HepG2 (cell line): ENCODE measurements at regions not wholly inside any gene's neighbourhood (a gene's known extent, or its start where the extent isn't known, plus 50 kb on each side); places are given as distances from the start of the nearest gene placed in this dataset.

Experiments used
- ATF4 ChIP-seq, 2 experiments: fragments of 450-650 bp in 1 of 2; sonication (generic) in 1 of 2; formaldehyde crosslinking; IDR thresholded peaks; 2 replicates each; pipeline versions ENCODE4 v1.5.0 to v1.8.0; 2020 to 2022; ENCODE audit warnings: mild to moderate bottlenecking in 1 of 2, missing genetic modification reagents in 1 of 2
- CHCHD3 ChIP-seq: sonication (generic); formaldehyde crosslinking; IDR thresholded peaks from 2 replicates; pipeline ENCODE4 v1.8.0; 2022; ENCODE audit warnings: mild to moderate bottlenecking, missing genetic modification reagents, moderate library complexity
- CTCF ChIP-seq: sonication (generic); formaldehyde crosslinking; IDR thresholded peaks from 2 replicates; pipeline ENCODE4 v1.5.0; 2020; ENCODE audit warnings: mild to moderate bottlenecking, missing genetic modification reagents, moderate library complexity
- EZH2 ChIP-seq: conservative IDR thresholded peaks from 2 replicates; pipeline ENCODE4 v1.6.1; 2012; ENCODE audit warnings: mild to moderate bottlenecking, low read depth, low read length, moderate library complexity
- JUND ChIP-seq: sonication (generic); formaldehyde crosslinking; IDR thresholded peaks from 2 replicates; pipeline ENCODE4 v1.8.0; 2022; ENCODE audit warnings: mild to moderate bottlenecking, missing genetic modification reagents
- MTA3 ChIP-seq: sonication (generic); formaldehyde crosslinking; IDR thresholded peaks from 2 replicates; pipeline ENCODE4 v1.4.0; 2020; ENCODE audit warnings: missing genetic modification reagents
- NFE2 ChIP-seq: sonication (generic); formaldehyde crosslinking; IDR thresholded peaks from 2 replicates; pipeline ENCODE4 v1.4.0; 2020; ENCODE audit warnings: missing genetic modification reagents
- RBM39 ChIP-seq: fragments of 200-400 bp; formaldehyde crosslinking; IDR thresholded peaks from one replicate; pipeline ENCODE4 v1.6.1; 2018; ENCODE audit warnings: antibody characterized with exemption, mild to moderate bottlenecking, low read depth, low read length; ENCODE audit not compliant: poor library complexity, severe bottlenecking
- TBP ChIP-seq: sonication (generic); formaldehyde crosslinking; IDR thresholded peaks from 2 replicates; pipeline ENCODE4 v1.5.0; 2020; ENCODE audit warnings: missing genetic modification reagents
- ZBTB49 ChIP-seq: sonication (generic); formaldehyde crosslinking; IDR thresholded peaks from 2 replicates; pipeline ENCODE4 v1.4.0; 2020; ENCODE audit warnings: missing genetic modification reagents, borderline replicate concordance
- ZBTB7A ChIP-seq: sonication (generic); formaldehyde crosslinking; IDR thresholded peaks from 2 replicates; pipeline ENCODE4 v1.8.0; 2022; ENCODE audit warnings: mild to moderate bottlenecking, missing genetic modification reagents
- ZNF3 ChIP-seq: IDR thresholded peaks from 2 replicates; pipeline ENCODE4 v1.7.0; 2017; ENCODE audit warnings: inconsistent platforms
- ZNF501 ChIP-seq: sonication (generic); formaldehyde crosslinking; IDR thresholded peaks from 2 replicates; pipeline ENCODE4 v1.5.1; 2020; ENCODE audit warnings: mild to moderate bottlenecking, moderate library complexity, missing genetic modification reagents
- TF ChIP-seq, protein P1 (sequence below): sonication (generic); formaldehyde crosslinking; IDR thresholded peaks from 2 replicates; pipeline ENCODE4 v1.4.0; 2020; ENCODE audit warnings: missing genetic modification reagents, borderline replicate concordance

- TF ChIP-seq CTCF (CRISPR knock-in tag) (no peak), NFE2 (CRISPR knock-in tag) (no peak), ZBTB7A (no peak), CHCHD3 (no peak), TBP (CRISPR knock-in tag) (no peak), ZBTB49 (CRISPR knock-in tag) (no peak), JUND (CRISPR knock-in tag) (no peak), MTA3 (CRISPR knock-in tag) (no peak), EZH2 (no peak), ZNF3 (CRISPR knock-in tag) (no peak), ATF4 (CRISPR knock-in tag; IDR thresholded peaks at IDR 0.05) (no peak), RBM39 (no peak), ZNF501 (no peak)
- TF ChIP-seq, protein P1, sequence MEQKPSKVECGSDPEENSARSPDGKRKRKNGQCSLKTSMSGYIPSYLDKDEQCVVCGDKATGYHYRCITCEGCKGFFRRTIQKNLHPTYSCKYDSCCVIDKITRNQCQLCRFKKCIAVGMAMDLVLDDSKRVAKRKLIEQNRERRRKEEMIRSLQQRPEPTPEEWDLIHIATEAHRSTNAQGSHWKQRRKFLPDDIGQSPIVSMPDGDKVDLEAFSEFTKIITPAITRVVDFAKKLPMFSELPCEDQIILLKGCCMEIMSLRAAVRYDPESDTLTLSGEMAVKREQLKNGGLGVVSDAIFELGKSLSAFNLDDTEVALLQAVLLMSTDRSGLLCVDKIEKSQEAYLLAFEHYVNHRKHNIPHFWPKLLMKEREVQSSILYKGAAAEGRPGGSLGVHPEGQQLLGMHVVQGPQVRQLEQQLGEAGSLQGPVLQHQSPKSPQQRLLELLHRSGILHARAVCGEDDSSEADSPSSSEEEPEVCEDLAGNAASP (CRISPR knock-in tag): no peak
These were observed 126.8 kb upstream of the CXorf66 start for GRCh38 chrX:140092121-140092520.
